ENCODE measurements at regions not wholly inside any gene's neighbourhood (a gene's known extent, or its start where the extent isn't known, plus 50 kb on each side); places are given as distances from the start of the nearest gene placed in this dataset.

DNA sequence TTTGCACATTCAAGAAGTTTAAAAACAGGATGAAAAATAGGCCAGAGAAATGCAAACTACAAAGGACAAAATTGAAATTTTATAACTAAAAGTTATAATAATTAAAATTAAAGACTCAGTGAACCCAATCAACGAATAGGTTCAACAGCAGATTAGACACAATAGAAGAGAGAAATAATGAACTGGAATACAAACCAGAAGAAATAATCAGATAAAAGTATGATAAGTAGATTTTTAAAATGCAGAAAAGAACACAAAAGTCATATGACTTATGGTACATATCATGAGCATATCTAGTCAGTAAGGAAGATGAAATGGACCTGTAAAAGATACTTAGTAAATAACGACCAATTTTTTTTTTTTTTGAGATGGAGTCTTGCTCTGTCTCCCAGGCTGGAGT is 108.1 kb upstream of the COG2 start:
- 73% methylated on average over 2 of the region's 2 CpGs for WGBS
- Histone ChIP-seq H3K9me3 (ENCODE audit: control insufficient read depth in 4 of 4, low read length in 3 of 4) (peaks cover 0 to 2% (median 0%) of the 10 kb centered on the region in 4 donors), H3K4me3 (ENCODE audit: low read depth in 1 of 3, low read length in 3 of 3) (no peak overlapping the region), H3K27ac (ENCODE audit: low read depth in 1 of 2, low read length in 2 of 2) (no peak overlapping the region), H3K9ac (ENCODE audit: low read depth in 1 of 2, low read length in 2 of 2) (no peak overlapping the region), H3K27me3 (ENCODE audit: control insufficient read depth in 4 of 4, insufficient read depth in 4 of 4, low read length in 3 of 4) (no peaks in the 10 kb centered on the region), H3K4me1 (ENCODE audit: control insufficient read depth in 4 of 4, insufficient read depth in 4 of 4, low read length in 3 of 4) (no peaks in the 10 kb centered on the region), H3K36me3 (ENCODE audit: control insufficient read depth in 4 of 4, insufficient read depth in 3 of 4, low read depth in 1 of 4, low read length in 3 of 4) (no peaks in the 10 kb centered on the region)
- TF ChIP-seq NR2F2 (IDR thresholded peaks at IDR 0.05) (no peak), RAD21 (IDR thresholded peaks at IDR 0.05) (no peak)
- DNase-seq (ENCODE audit: low spot score): no peak

DNA sequence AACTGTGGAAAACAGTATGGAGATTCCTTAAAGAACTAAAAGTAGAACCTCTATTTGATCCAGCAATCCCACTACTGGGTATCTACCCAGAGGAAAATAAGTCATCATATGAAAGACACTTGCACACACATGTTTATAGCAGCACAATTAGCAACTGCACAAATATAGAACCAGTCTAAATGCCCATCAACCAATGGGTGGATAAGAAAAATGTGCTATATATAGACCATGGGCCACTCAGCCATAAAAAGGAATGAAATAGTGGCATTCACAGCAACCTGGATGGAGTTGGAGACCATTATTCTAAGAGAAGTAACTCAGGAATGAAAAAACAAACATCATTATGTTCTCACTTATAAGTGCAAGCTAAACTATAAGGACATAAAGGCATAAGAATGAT is 105.0 kb upstream of the PGBD5 start:
- TF ChIP-seq, protein P1, sequence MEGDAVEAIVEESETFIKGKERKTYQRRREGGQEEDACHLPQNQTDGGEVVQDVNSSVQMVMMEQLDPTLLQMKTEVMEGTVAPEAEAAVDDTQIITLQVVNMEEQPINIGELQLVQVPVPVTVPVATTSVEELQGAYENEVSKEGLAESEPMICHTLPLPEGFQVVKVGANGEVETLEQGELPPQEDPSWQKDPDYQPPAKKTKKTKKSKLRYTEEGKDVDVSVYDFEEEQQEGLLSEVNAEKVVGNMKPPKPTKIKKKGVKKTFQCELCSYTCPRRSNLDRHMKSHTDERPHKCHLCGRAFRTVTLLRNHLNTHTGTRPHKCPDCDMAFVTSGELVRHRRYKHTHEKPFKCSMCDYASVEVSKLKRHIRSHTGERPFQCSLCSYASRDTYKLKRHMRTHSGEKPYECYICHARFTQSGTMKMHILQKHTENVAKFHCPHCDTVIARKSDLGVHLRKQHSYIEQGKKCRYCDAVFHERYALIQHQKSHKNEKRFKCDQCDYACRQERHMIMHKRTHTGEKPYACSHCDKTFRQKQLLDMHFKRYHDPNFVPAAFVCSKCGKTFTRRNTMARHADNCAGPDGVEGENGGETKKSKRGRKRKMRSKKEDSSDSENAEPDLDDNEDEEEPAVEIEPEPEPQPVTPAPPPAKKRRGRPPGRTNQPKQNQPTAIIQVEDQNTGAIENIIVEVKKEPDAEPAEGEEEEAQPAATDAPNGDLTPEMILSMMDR (IDR thresholded peaks at IDR 0.05; ENCODE audit: low read depth, low read length, missing input control): no peak
- no peak for TF ChIP-seq FOXA2 (IDR thresholded peaks at IDR 0.05)
- TF ChIP-seq, protein P2, sequence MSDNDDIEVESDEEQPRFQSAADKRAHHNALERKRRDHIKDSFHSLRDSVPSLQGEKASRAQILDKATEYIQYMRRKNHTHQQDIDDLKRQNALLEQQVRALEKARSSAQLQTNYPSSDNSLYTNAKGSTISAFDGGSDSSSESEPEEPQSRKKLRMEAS (IDR thresholded peaks at IDR 0.05): no peak
- TF ChIP-seq, protein P3, sequence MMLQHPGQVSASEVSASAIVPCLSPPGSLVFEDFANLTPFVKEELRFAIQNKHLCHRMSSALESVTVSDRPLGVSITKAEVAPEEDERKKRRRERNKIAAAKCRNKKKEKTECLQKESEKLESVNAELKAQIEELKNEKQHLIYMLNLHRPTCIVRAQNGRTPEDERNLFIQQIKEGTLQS (IDR thresholded peaks at IDR 0.05): no peak
- TF ChIP-seq TAF1 (conservative IDR thresholded peaks at IDR 0.05): no peak
- no peak for TF ChIP-seq RXRA (IDR thresholded peaks at IDR 0.05)
- no peak for TF ChIP-seq EGR1 (IDR thresholded peaks at IDR 0.05; ENCODE audit: low read depth in 2 of 2)
- TF ChIP-seq JUND (IDR thresholded peaks at IDR 0.05): no peak
- TF ChIP-seq REST (IDR thresholded peaks at IDR 0.05): no peak
- Histone ChIP-seq H3K27me3 (ENCODE audit: control insufficient read depth in 4 of 4, insufficient read depth in 4 of 4, low read length in 3 of 4) (no peaks in the 10 kb centered on the region), H3K4me3 (ENCODE audit: low read depth in 1 of 3, low read length in 3 of 3) (no peak overlapping the region), H3K4me1 (ENCODE audit: control insufficient read depth in 4 of 4, insufficient read depth in 4 of 4, low read length in 3 of 4) (no peaks in the 10 kb centered on the region), H3K9ac (ENCODE audit: low read depth in 1 of 2, low read length in 2 of 2) (no peak overlapping the region), H3K36me3 (ENCODE audit: control insufficient read depth in 4 of 4, insufficient read depth in 3 of 4, low read depth in 1 of 4, low read length in 3 of 4) (no peaks in the 10 kb centered on the region), H3K9me3 (ENCODE audit: control insufficient read depth in 4 of 4, low read length in 3 of 4) (peaks cover 0 to 3% (median 1%) of the 10 kb centered on the region in 4 donors), H3K27ac (ENCODE audit: low read depth in 1 of 2, low read length in 2 of 2) (no peak overlapping the region)
- no peak for DNase-seq (ENCODE audit: low spot score)

DNA sequence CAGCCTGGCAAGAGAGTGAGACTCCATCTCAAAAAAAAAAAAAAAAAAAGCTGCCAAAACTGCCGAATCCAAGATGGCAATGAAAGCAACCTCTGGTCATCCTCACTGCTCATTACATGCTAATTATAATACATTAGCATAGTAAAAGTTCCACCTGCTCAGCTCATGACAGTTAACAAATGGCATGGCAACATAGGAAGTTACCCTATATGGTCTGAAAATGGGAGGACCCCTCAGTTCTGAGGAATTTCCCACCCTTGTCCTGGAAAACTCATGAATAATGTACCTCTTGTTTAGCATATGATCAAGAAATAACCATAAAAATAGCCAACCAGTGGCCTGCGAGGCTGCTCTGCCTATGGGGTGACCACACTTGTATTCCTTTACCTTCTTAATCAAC is 93.1 kb upstream of the PGBD5 start:
- Histone ChIP-seq H3K4me3 (ENCODE audit: low read depth in 1 of 3, low read length in 3 of 3) (no peak overlapping the region), H3K9me3 (ENCODE audit: control insufficient read depth in 4 of 4, low read length in 3 of 4) (no peaks in the 10 kb centered on the region), H3K36me3 (ENCODE audit: control insufficient read depth in 4 of 4, insufficient read depth in 3 of 4, low read depth in 1 of 4, low read length in 3 of 4) (no peaks in the 10 kb centered on the region), H3K27ac (ENCODE audit: low read depth in 1 of 2, low read length in 2 of 2) (no peak overlapping the region), H3K27me3 (ENCODE audit: control insufficient read depth in 4 of 4, insufficient read depth in 4 of 4, low read length in 3 of 4) (no peaks in the 10 kb centered on the region), H3K4me1 (ENCODE audit: control insufficient read depth in 4 of 4, insufficient read depth in 4 of 4, low read length in 3 of 4) (no peaks in the 10 kb centered on the region), H3K9ac (ENCODE audit: low read depth in 1 of 2, low read length in 2 of 2) (no peak overlapping the region)
- no peak for DNase-seq (ENCODE audit: low spot score)
- 94% methylated on average over 2 of the region's 2 CpGs for WGBS
- TF ChIP-seq HNF4A (conservative IDR thresholded peaks at IDR 0.05) (no peak), YY1 (IDR thresholded peaks at IDR 0.05) (no peak), EGR1 (IDR thresholded peaks at IDR 0.05; ENCODE audit: low read depth in 2 of 2) (no peak), HNF4G (IDR thresholded peaks at IDR 0.05) (no peak), SP1 (IDR thresholded peaks at IDR 0.05) (no peak), RAD21 (IDR thresholded peaks at IDR 0.05) (no peak), RXRA (IDR thresholded peaks at IDR 0.05) (no peak), GABPA (IDR thresholded peaks at IDR 0.05 in 1 of 2, conservative IDR thresholded peaks at IDR 0.05 in 1 of 2) (no peak)
- TF ChIP-seq, protein P3 (IDR thresholded peaks at IDR 0.05): no peak
- TF ChIP-seq, protein P4, sequence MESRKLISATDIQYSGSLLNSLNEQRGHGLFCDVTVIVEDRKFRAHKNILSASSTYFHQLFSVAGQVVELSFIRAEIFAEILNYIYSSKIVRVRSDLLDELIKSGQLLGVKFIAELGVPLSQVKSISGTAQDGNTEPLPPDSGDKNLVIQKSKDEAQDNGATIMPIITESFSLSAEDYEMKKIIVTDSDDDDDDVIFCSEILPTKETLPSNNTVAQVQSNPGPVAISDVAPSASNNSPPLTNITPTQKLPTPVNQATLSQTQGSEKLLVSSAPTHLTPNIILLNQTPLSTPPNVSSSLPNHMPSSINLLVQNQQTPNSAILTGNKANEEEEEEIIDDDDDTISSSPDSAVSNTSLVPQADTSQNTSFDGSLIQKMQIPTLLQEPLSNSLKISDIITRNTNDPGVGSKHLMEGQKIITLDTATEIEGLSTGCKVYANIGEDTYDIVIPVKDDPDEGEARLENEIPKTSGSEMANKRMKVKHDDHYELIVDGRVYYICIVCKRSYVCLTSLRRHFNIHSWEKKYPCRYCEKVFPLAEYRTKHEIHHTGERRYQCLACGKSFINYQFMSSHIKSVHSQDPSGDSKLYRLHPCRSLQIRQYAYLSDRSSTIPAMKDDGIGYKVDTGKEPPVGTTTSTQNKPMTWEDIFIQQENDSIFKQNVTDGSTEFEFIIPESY (IDR thresholded peaks at IDR 0.05): no peak
- TF ChIP-seq, protein P1 (IDR thresholded peaks at IDR 0.05; ENCODE audit: low read depth, low read length, missing input control): no peak
